D721Med (cell line): ENCODE measurements at regions not wholly inside any gene's neighbourhood (a gene's known extent, or its start where the extent isn't known, plus 50 kb on each side); places are given as distances from the start of the nearest gene placed in this dataset.

Experiments
- DNase-seq: peaks from one replicate; pipeline ENCODE4 v3.0.0; 2011; ENCODE audit warnings: low spot score; ENCODE audit not compliant: insufficient read length
- FAIRE-seq: peaks from 2 replicates; lab custom pipeline; 2011; peaks lifted over from hg19 to GRCh38; lab: Jason Lieb, UNC
- CTCF ChIP-seq: IDR thresholded peaks from 2 replicates; pipeline ENCODE4 v1.5.1; 2012; ENCODE audit warnings: mild to moderate bottlenecking, control low read depth; ENCODE audit not compliant: insufficient read depth; ENCODE audit errors: missing control alignments

DNA sequence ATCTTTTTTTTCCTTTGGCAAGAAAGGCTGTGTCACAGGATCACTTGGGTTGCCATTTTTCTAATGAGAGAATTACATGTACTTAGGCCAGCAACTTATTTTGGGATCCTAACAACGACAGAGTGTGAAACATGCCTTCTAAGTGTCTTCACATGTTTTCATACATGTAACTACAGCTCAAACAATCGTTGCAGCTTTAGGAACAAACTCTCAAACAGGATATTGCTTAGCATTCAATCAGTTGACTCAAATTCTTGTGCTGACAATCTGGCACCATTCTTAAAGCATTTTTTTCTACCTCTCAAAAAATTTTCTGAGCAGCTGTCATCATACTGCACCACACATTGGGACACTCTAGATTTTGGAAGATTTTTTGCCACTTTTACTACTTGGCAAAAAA lies 435.5 kb downstream of the HINT1 start:
- no peak for FAIRE-seq
- no peak for DNase-seq
- no peak for TF ChIP-seq CTCF

GRCh38 chr5:130727830-130728229 lies 437.2 kb downstream of the HINT1 start:
- no peak for FAIRE-seq
- no peak for TF ChIP-seq CTCF
- no peak for DNase-seq

DNA sequence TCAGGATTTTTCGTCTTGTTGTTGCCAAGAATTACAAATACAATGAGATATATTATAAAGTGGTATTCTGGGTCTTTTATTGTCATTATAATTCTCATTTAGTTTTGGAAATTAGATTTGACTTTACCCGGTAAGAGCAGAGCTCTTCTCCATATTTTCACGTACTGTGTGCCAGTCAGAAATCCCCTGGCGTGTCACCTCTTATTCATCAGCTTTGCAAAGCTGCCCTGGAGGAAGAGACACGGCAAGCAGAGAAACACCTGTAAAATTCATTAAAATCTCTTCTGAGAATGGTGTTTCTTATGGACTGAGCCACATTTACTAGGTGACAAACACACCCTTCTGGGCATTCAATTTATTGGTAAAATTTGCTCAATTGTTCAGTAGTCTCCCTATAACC lies 440.4 kb downstream of the HINT1 start:
- DNase-seq = no peak
- no peak for FAIRE-seq
- TF ChIP-seq CTCF = no peak

DNA sequence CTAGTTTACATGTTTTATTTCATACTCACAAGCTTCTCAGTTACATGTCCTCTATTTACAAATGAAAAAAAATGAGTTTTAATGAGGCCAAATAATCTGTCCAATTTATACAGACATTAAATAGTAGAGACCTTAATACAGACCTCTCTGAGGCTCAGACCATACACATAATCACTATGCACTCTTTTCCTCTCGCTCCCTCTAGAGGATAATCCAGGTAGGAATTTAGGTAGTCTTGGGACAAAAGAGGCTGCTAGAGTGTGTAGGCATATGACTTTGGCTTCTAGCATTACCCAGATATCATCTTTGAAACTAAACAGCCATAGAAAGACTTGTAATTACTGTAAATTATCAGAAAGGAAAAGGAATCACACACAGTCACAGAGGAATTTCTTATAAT lies 444.7 kb downstream of the HINT1 start:
- FAIRE-seq (peak; percentile 95), DNase-seq (peak; percentile 17)
- peak; percentile 51 for TF ChIP-seq CTCF

DNA sequence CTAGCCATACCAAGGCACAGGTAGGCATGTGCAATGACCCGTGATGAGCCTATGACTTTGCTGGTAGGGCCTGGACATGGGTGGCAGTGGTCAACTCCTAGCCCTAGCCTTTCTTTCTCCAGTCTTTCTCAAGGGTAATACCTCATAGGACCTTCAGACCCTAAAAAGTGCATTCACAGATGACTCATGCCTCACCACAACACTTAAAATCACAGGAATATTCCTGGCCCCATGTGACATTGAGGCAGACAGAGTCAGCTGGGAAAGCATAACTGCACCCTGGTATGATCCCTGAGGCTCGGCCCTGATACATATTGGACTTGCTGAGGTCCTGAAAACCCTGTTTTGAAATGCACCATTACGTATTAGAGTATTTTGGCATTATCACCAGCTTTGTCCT lies 449.5 kb downstream of the HINT1 start:
- DNase-seq (no peak), FAIRE-seq (no peak)
- TF ChIP-seq CTCF = no peak

GRCh38 chr5:130714200-130714599 lies 450.9 kb downstream of the HINT1 start:
- no peak for TF ChIP-seq CTCF
- DNase-seq (no peak), FAIRE-seq (no peak)

DNA sequence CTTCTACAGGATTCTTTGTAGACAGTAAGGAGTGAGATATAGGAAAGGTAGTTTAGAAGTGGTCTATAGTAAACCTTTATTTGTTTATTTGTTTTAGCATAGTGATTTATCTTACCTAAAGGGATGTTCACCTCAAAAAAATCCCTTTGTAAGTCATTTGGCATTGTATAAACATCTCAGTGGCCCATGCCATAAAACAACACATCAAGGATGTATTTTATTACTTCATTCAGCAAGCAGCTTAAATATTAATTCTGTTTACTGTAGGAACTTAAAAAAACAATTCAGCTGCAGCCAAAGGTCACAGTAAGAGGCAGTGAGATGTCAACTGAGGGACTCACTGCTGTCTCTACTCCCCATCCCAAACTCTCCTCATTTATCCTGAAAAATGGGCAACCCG lies 452.7 kb downstream of the HINT1 start:
- DNase-seq = no peak
- FAIRE-seq = no peak
- no peak for TF ChIP-seq CTCF
